Activated CD4-positive, alpha-beta T cell treated with anti-CD3 and anti-CD28 coated beads, Interleukin-2, amount 50 U/mL, for 48 hours (primary cell): ENCODE measurements at regions not wholly inside any gene's neighbourhood (a gene's known extent, or its start where the extent isn't known, plus 50 kb on each side); places are given as distances from the start of the nearest gene placed in this dataset.
"Not testable (repeated sequence)": the region's sequence is repeated elsewhere in the genome, so short reads cannot be mapped to it uniquely, and the experiment has no call there.

Experiments
- DNase-seq, 2 experiments: peaks; one replicate each; pipeline ENCODE4 v3.0.0-alpha.2; 2020

GRCh38 chr2:2919574-2920365, 457.8 kb downstream of the EIPR1 start:
- no peak for DNase-seq

GRCh38 chr2:2919026-2919425, 458.6 kb downstream of the EIPR1 start:
- no peak for DNase-seq

GRCh38 chr2:2916621-2917020, 461.0 kb downstream of the EIPR1 start:
- DNase-seq = no peak

- no peak for DNase-seq
These were observed 463.4 kb downstream of the EIPR1 start for GRCh38 chr2:2914252-2914651.

GRCh38 chr2:2913601-2914120, 464.0 kb downstream of the EIPR1 start:
- DNase-seq = no peak

- no peak for DNase-seq
These were observed 464.9 kb downstream of the EIPR1 start for GRCh38 chr2:2912731-2913130.

GRCh38 chr2:2912293-2912692, 465.3 kb downstream of the EIPR1 start:
- DNase-seq = no peak

GRCh38 chr2:2910259-2910658, 467.4 kb downstream of the EIPR1 start:
- DNase-seq = no peak

- DNase-seq = no peak
These were observed 468.3 kb downstream of the EIPR1 start for GRCh38 chr2:2909086-2910035.

GRCh38 chr2:2906091-2906490, 471.5 kb downstream of the EIPR1 start:
- DNase-seq = no peak

GRCh38 chr2:2904721-2905350, 472.8 kb downstream of the EIPR1 start:
- no peak for DNase-seq

GRCh38 chr2:2902547-2903281, 474.9 kb downstream of the EIPR1 start:
- DNase-seq = no peak

- DNase-seq = no peak
These were observed 476.0 kb downstream of the EIPR1 start for GRCh38 chr2:2901384-2902345.

- DNase-seq = no peak
These were observed 477.8 kb downstream of the EIPR1 start for GRCh38 chr2:2899826-2900225.

- no peak for DNase-seq
These were observed 478.9 kb downstream of the EIPR1 start for GRCh38 chr2:2898744-2899143.

GRCh38 chr2:2896643-2897042, 481.0 kb downstream of the EIPR1 start:
- DNase-seq = no peak

- DNase-seq = no peak
These were observed 481.6 kb downstream of the EIPR1 start for GRCh38 chr2:2896011-2896410.

- not testable (repeated sequence) for DNase-seq
These were observed 483.6 kb downstream of the EIPR1 start for GRCh38 chr2:2894011-2894410.

GRCh38 chr2:2892892-2893291, 484.7 kb downstream of the EIPR1 start:
- DNase-seq = no peak

- no peak for DNase-seq
These were observed 485.2 kb downstream of the EIPR1 start for GRCh38 chr2:2892378-2892777.

GRCh38 chr2:2890901-2891300, 486.7 kb downstream of the EIPR1 start:
- no peak for DNase-seq
